CD14-positive monocyte (primary cell): ENCODE measurements at regions not wholly inside any gene's neighbourhood (a gene's known extent, or its start where the extent isn't known, plus 50 kb on each side); places are given as distances from the start of the nearest gene placed in this dataset.

Experiments
- DNase-seq, 3 donors: peaks; one replicate each; pipeline ENCODE4 v3.0.0-alpha.2; 2011 to 2022
- H2AFZ ChIP-seq: 2 replicates; pipeline ENCODE4 v1.6.0; 2012; ENCODE audit warnings: mild to moderate bottlenecking, low read depth, low read length, inconsistent platforms; ENCODE audit not compliant: insufficient read depth, poor library complexity, severe bottlenecking
- H3K27ac ChIP-seq, 2 donors: 1 replicate in 1 of 2; 2 replicates in 1 of 2; pipeline ENCODE4 v1.5.1; 2012 to 2013; ENCODE audit warnings: low read length in 2 of 2, control low read depth in 1 of 2, inconsistent platforms in 1 of 2, low read depth in 1 of 2, mild to moderate bottlenecking in 1 of 2
- H3K27me3 ChIP-seq, 2 donors: one replicate each; pipeline versions ENCODE4 v1.6.0 to v1.6.1; 2011 to 2013; ENCODE audit warnings: low read length in 2 of 2; ENCODE audit not compliant: control insufficient read depth in 2 of 2, insufficient read depth in 2 of 2
- H3K36me3 ChIP-seq, 2 donors: replicated peaks in 1 of 2; 1 replicate in 1 of 2; 2 replicates in 1 of 2; pipeline versions ENCODE4 v1.5.1 to v1.6.1; 2012 to 2013; ENCODE audit warnings: low read length in 2 of 2, control low read depth in 1 of 2, inconsistent platforms in 1 of 2, mild to moderate bottlenecking in 1 of 2; ENCODE audit not compliant: insufficient read depth in 2 of 2, control insufficient read depth in 1 of 2
- H3K4me1 ChIP-seq, 2 donors: 1 replicate in 1 of 2; 2 replicates in 1 of 2; pipeline versions ENCODE4 v1.5.1 to v1.6.1; 2012 to 2013; ENCODE audit warnings: low read length in 2 of 2, control low read depth in 1 of 2, inconsistent platforms in 1 of 2, mild to moderate bottlenecking in 1 of 2, moderate library complexity in 1 of 2; ENCODE audit not compliant: insufficient read depth in 2 of 2, control insufficient read depth in 1 of 2
- H3K4me2 ChIP-seq: replicated peaks from 2 replicates; pipeline ENCODE3; 2012; ENCODE audit warnings: low read length, moderate library complexity, mild to moderate bottlenecking; ENCODE audit not compliant: poor library complexity, severe bottlenecking; ENCODE audit errors: extremely low read depth
- H3K4me3 ChIP-seq, 3 experiments: fragments of 200-600 bp in 1 of 3; sonication (generic) in 1 of 3; replicated peaks in 1 of 3; 1 replicate in 2 of 3; 2 replicates in 1 of 3; pipeline ENCODE4 v1.5.1; 2011 to 2013; ENCODE audit warnings: low read length in 3 of 3, mild to moderate bottlenecking in 3 of 3, control low read depth in 2 of 3, low read depth in 2 of 3, inconsistent platforms in 1 of 3, moderate library complexity in 1 of 3
- H3K79me2 ChIP-seq: 2 replicates; pipeline ENCODE4 v1.6.0; 2012; ENCODE audit warnings: mild to moderate bottlenecking, control low read depth, inconsistent platforms, low read length, moderate library complexity; ENCODE audit not compliant: insufficient read depth
- H3K9ac ChIP-seq: 2 replicates; pipeline ENCODE4 v1.6.0; 2017; ENCODE audit warnings: low read length, mild to moderate bottlenecking; ENCODE audit not compliant: insufficient read depth, poor library complexity, severe bottlenecking
- H3K9me3 ChIP-seq, 2 donors: replicated peaks in 1 of 2; 1 replicate in 1 of 2; 2 replicates in 1 of 2; pipeline versions ENCODE4 v1.5.1 to v1.6.1; 2012 to 2013; ENCODE audit warnings: low read length in 2 of 2, control low read depth in 1 of 2; ENCODE audit not compliant: control insufficient read depth in 1 of 2, insufficient read depth in 1 of 2
- H4K20me1 ChIP-seq: 2 replicates; pipeline ENCODE4 v1.6.0; 2012; ENCODE audit warnings: mild to moderate bottlenecking, low read length, control low read depth, moderate library complexity; ENCODE audit not compliant: insufficient read depth
- H3K27ac Mint-ChIP-seq, 7 donors: one replicate each; pipeline ENCODE4 v1.8.0; 2020; ENCODE audit warnings: mild to moderate bottlenecking in 7 of 7, mixed read lengths in 7 of 7, moderate library complexity in 6 of 7, inconsistent platforms in 2 of 7
- H3K27me3 Mint-ChIP-seq, 3 donors: one replicate each; pipeline ENCODE4 v1.8.0; 2021 to 2022; ENCODE audit warnings: low read depth in 3 of 3, mild to moderate bottlenecking in 3 of 3, mixed read lengths in 3 of 3, moderate library complexity in 3 of 3, inconsistent platforms in 1 of 3
- H3K36me3 Mint-ChIP-seq, 2 donors: one replicate each; pipeline ENCODE4 v1.8.0; 2020; ENCODE audit warnings: mixed read lengths in 2 of 2, inconsistent platforms in 1 of 2, mild to moderate bottlenecking in 1 of 2
- H3K4me1 Mint-ChIP-seq: one replicate; pipeline ENCODE4 v1.8.0; 2020; ENCODE audit warnings: mild to moderate bottlenecking, mixed read lengths
- H3K4me3 Mint-ChIP-seq, 2 donors: one replicate each; pipeline ENCODE4 v1.8.0; 2020; ENCODE audit warnings: mild to moderate bottlenecking in 2 of 2, mixed read lengths in 2 of 2, moderate library complexity in 1 of 2
- H3K9me3 Mint-ChIP-seq, 7 donors: one replicate each; pipeline ENCODE4 v1.8.0; 2020 to 2022; ENCODE audit warnings: mixed read lengths in 7 of 7, mild to moderate bottlenecking in 6 of 7, moderate library complexity in 6 of 7, inconsistent platforms in 2 of 7
- WGBS: methylation state at CpG from one replicate; pipeline ENCODE4 v1.1.5; 2013; ENCODE audit warnings: missing lambda C conversion rate; ENCODE audit not compliant: insufficient coverage; 5-methylcytosine and 5-hydroxymethylcytosine counted together
- intact Hi-C, 2 donors: fragments of 100-400 bp; cut with micrococcal nuclease; formaldehyde crosslinking; loops; one replicate each; pipeline versions ENCODE4 v1.15.0 to v1.15.1; 2023
- TF ChIP-seq, protein P1 (sequence below): fragments of 200-600 bp; IDR thresholded peaks from one replicate; pipeline ENCODE4 v1.8.0; 2022; ENCODE audit warnings: antibody characterized with exemption, mild to moderate bottlenecking

DNA sequence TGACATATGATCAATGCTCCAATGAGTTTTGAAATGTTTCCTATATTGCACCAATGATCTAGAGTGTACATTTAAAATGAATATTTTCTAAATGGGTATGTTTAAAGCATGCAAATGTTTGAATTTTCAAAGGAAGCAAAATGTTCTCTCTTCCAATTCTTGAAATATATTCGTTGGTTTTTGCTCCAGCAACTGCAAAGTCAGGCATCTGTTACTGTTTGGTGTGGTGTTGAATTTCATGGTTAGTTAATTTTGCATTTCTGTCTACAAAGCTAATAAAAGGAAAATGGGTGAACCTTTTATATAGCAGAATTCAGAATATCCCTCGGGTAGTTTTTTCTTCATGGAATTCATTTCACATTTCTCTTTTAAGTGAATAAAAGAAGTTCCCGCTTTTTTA lies 1018.3 kb downstream of the GRIK2 start:
- H2AFZ ChIP-seq, result no peak overlapping the region
- intact Hi-C loops, result no loop called here
- no peak for DNase-seq
- no peaks in the 10 kb centered on the region for H3K27me3 ChIP-seq
- no peak overlapping the region for H3K4me2 ChIP-seq
- H3K36me3 Mint-ChIP-seq, result no peaks in the 10 kb centered on the region
- H3K27ac ChIP-seq, result no peak overlapping the region
- TF ChIP-seq, protein P1, sequence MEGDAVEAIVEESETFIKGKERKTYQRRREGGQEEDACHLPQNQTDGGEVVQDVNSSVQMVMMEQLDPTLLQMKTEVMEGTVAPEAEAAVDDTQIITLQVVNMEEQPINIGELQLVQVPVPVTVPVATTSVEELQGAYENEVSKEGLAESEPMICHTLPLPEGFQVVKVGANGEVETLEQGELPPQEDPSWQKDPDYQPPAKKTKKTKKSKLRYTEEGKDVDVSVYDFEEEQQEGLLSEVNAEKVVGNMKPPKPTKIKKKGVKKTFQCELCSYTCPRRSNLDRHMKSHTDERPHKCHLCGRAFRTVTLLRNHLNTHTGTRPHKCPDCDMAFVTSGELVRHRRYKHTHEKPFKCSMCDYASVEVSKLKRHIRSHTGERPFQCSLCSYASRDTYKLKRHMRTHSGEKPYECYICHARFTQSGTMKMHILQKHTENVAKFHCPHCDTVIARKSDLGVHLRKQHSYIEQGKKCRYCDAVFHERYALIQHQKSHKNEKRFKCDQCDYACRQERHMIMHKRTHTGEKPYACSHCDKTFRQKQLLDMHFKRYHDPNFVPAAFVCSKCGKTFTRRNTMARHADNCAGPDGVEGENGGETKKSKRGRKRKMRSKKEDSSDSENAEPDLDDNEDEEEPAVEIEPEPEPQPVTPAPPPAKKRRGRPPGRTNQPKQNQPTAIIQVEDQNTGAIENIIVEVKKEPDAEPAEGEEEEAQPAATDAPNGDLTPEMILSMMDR, result no peak
- no peaks in the 10 kb centered on the region for H3K79me2 ChIP-seq
- peaks cover 2 to 5% of the 10 kb centered on the region in 2 donors for H3K9me3 ChIP-seq
- no peak overlapping the region for H3K4me3 Mint-ChIP-seq
- WGBS, result no CpG with 5 or more reads among the region's 3 CpGs
- H3K27ac Mint-ChIP-seq, result no peak overlapping the region
- no peaks in the 10 kb centered on the region for H3K36me3 ChIP-seq
- no peaks in the 10 kb centered on the region for H3K4me1 Mint-ChIP-seq
- no peaks in the 10 kb centered on the region for H4K20me1 ChIP-seq
- H3K4me3 ChIP-seq, result no peak overlapping the region
- peaks cover 0 to 3% (median 2%) of the 10 kb centered on the region in 7 donors for H3K9me3 Mint-ChIP-seq
- H3K4me1 ChIP-seq, result no peaks in the 10 kb centered on the region
- no peaks in the 10 kb centered on the region for H3K27me3 Mint-ChIP-seq
- no peak overlapping the region for H3K9ac ChIP-seq

DNA sequence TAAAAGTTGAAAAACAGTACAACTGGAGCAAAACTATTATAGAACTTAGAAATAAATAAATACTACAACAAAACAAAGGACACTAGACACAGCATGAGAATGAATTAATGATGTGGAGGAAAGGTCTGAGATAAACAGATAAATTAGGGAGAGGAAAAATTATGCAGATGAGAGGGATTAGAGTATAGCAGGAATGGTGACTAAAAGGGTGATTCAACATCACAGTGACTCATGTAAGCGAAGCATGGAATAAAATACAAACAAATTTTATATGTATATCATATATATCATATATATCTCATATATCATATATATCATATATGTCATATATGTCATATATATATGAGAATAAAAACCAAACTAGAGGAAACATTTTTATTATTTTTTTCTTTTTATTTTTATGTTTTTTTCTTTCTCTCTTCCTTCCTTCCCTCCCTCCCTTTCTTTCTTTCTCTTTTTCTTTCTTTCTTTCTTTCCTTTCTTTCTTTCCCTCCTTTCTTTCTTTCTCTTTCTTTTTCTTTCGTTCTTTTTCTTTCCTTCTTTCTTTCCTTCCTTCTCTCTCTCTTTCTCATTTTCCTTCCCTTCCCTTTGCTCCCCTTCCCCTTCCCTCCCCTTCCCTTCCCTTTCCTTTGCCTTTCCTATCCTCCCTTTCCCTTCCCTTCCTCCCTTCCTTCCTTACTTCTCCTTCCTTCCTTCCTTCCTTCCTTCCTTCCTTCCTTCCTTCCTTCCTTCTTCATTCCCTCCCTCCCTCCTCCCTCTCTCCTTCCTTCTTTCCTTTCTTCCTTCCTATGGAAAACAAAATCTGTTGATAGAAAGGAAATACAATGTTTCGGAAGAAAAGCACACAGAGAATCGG lies 1014.6 kb downstream of the GRIK2 start:
- TF ChIP-seq, protein P1, result no peak
- Histone ChIP-seq H3K4me1 (no peaks in the 10 kb centered on the region), H3K9ac (no peak overlapping the region), H3K27me3 (no peaks in the 10 kb centered on the region), H3K9me3 (peaks cover 0 to 5% of the 10 kb centered on the region in 2 donors), H3K79me2 (no peaks in the 10 kb centered on the region), H4K20me1 (no peaks in the 10 kb centered on the region), H2AFZ (no peak overlapping the region), H3K36me3 (no peaks in the 10 kb centered on the region), H3K4me2 (no peak overlapping the region), H3K4me3 (no peak overlapping the region), H3K27ac (no peak overlapping the region)
- peaks cover 0 to 3% (median 0%) of the 10 kb centered on the region in 7 donors for H3K9me3 Mint-ChIP-seq
- 93% methylated on average over 1 of the region's 4 CpGs for WGBS
- no peaks in the 10 kb centered on the region for H3K36me3 Mint-ChIP-seq
- intact Hi-C loops, result no loop called here
- no peaks in the 10 kb centered on the region for H3K4me1 Mint-ChIP-seq
- no peak overlapping the region for H3K27ac Mint-ChIP-seq
- DNase-seq, result no peak
- no peak overlapping the region for H3K4me3 Mint-ChIP-seq
- H3K27me3 Mint-ChIP-seq, result no peaks in the 10 kb centered on the region
